Mucosa of stomach (tissue), 1 donor: ENCODE measurements at regions not wholly inside any gene's neighbourhood (a gene's known extent, or its start where the extent isn't known, plus 50 kb on each side); places are given as distances from the start of the nearest gene placed in this dataset.

Experiments
- H3K27me3 ChIP-seq: one replicate; pipeline ENCODE4 v1.7.0; 2013; ENCODE audit warnings: mild to moderate bottlenecking, low read length; ENCODE audit not compliant: control insufficient read depth, insufficient read depth
- H3K36me3 ChIP-seq: one replicate; pipeline ENCODE4 v1.7.0; 2013; ENCODE audit warnings: low read length; ENCODE audit not compliant: control insufficient read depth, insufficient read depth
- H3K4me1 ChIP-seq: one replicate; pipeline ENCODE4 v1.7.0; 2013; ENCODE audit warnings: mild to moderate bottlenecking, low read length; ENCODE audit not compliant: control insufficient read depth, insufficient read depth
- H3K4me3 ChIP-seq: one replicate; pipeline ENCODE4 v1.7.0; 2013; ENCODE audit warnings: low read length
- H3K9ac ChIP-seq: one replicate; pipeline ENCODE4 v1.7.0; 2013; ENCODE audit warnings: mild to moderate bottlenecking, low read length, moderate library complexity
- H3K9me3 ChIP-seq: one replicate; pipeline ENCODE4 v1.7.0; 2013; ENCODE audit warnings: mild to moderate bottlenecking, low read length, moderate library complexity; ENCODE audit not compliant: control insufficient read depth
- donor health status: Pancreatic carcinoma.

- no peaks in the 10 kb centered on the region for H3K4me1 ChIP-seq
- H3K27me3 ChIP-seq = no peaks in the 10 kb centered on the region
- H3K9me3 ChIP-seq = no peaks in the 10 kb centered on the region
- H3K36me3 ChIP-seq = no peaks in the 10 kb centered on the region
- H3K9ac ChIP-seq = no peak overlapping the region
- no peak overlapping the region for H3K4me3 ChIP-seq
Measured at GRCh38 chr2:129585760-129586159, 393.7 kb upstream of the RAB6C start.

DNA sequence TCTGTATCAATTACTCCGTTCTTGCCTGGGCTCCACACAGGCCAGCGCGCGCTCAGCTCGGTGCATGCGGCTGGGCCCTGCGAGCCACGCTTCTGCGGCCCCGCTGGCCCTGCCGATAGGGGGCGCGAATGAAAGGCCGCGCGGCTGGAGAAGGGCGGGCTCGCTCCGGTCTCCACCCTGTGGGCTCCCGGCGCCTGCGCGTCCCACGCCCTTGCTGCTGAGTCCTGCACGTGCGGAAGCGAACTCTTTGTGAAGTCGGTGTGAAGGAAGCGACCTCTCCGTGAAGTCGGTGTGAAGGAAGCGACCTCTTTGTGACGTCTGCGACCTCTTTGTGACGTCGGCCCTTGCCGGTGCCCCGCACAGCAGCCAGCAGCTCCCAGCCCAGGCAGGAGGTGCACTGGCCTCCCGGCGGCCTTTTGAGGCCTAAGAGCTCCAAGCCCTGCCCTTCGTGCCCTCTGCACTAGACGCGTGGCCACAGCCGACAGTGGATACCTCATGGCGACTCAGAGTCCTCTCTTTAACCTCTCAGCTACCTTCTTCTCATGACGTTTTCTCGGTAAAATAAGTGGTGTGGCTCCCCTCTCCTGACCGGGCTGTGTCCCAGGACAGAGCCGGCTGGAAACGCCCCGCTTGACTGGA is 391.9 kb upstream of the RAB6C start:
- Histone ChIP-seq H3K9ac (no peak overlapping the region), H3K4me1 (no peaks in the 10 kb centered on the region), H3K9me3 (no peaks in the 10 kb centered on the region), H3K36me3 (no peaks in the 10 kb centered on the region), H3K27me3 (no peaks in the 10 kb centered on the region), H3K4me3 (no peak overlapping the region)

DNA sequence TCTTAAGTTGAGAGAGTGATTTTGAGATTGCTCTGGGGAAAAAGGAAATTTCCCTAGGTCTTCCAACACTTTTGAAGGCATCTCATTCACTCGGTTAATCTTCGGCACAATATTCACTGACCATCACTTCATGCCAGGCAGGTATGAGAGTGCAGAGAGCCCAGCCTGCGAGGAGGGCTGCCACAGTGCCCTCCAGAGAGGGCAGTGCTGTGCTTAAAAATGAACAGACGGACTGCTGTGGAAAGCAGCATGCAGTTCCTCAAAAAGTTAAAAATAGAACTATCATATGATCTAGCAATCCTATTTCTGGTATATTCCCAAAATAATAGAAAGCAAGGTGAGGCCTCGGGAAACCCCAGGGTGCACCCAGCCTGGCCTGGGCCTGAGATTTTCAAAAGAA is 374.9 kb upstream of the RAB6C start:
- no peak overlapping the region for H3K4me3 ChIP-seq
- no peaks in the 10 kb centered on the region for H3K27me3 ChIP-seq
- no peaks in the 10 kb centered on the region for H3K36me3 ChIP-seq

GRCh38 chr2:129605646-129606045 is 373.8 kb upstream of the RAB6C start:
- Histone ChIP-seq H3K9me3 (no peaks in the 10 kb centered on the region), H3K27me3 (no peaks in the 10 kb centered on the region), H3K36me3 (no peaks in the 10 kb centered on the region), H3K9ac (no peak overlapping the region), H3K4me3 (no peak overlapping the region), H3K4me1 (no peaks in the 10 kb centered on the region)

More for the DNA sequence above, 374.9 kb upstream of the RAB6C start:
- Histone ChIP-seq H3K4me1 (no peaks in the 10 kb centered on the region), H3K9me3 (no peaks in the 10 kb centered on the region), H3K9ac (no peak overlapping the region)

GRCh38 chr2:129606496-129607270 is 372.8 kb upstream of the RAB6C start:
- Histone ChIP-seq H3K36me3 (no peaks in the 10 kb centered on the region), H3K9ac (no peak overlapping the region), H3K27me3 (no peaks in the 10 kb centered on the region), H3K9me3 (no peaks in the 10 kb centered on the region), H3K4me3 (no peak overlapping the region), H3K4me1 (no peaks in the 10 kb centered on the region)

DNA sequence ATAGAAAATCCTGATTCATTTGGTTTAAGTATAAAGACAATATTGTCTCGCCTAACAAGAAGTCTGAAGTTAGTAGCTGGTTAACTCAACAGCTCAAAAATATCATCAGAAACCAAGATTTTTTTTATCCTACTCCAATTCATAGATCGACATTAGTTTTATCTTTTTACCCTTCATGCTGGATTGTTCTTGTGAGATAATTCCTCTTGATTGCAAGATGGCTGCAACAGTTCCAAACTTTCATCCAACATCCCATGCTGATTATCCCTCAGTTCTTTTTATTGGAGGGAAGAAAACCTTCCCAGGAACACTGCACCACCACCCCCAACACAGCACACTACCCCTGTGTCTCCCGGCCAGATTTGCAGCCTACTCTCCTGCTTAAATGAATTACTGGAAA is 370.2 kb upstream of the RAB6C start:
- H3K27me3 ChIP-seq = no peaks in the 10 kb centered on the region
- no peaks in the 10 kb centered on the region for H3K9me3 ChIP-seq
- no peak overlapping the region for H3K9ac ChIP-seq
- no peak overlapping the region for H3K4me3 ChIP-seq
- no peaks in the 10 kb centered on the region for H3K36me3 ChIP-seq
- no peaks in the 10 kb centered on the region for H3K4me1 ChIP-seq

GRCh38 chr2:129610766-129611165 is 368.7 kb upstream of the RAB6C start:
- Histone ChIP-seq H3K9me3 (no peaks in the 10 kb centered on the region), H3K9ac (no peak overlapping the region), H3K36me3 (no peaks in the 10 kb centered on the region)

GRCh38 chr2:129611471-129611870 is 368.0 kb upstream of the RAB6C start:
- no peaks in the 10 kb centered on the region for H3K9me3 ChIP-seq
- H3K27me3 ChIP-seq = no peaks in the 10 kb centered on the region
- no peak overlapping the region for H3K9ac ChIP-seq
- H3K4me1 ChIP-seq = no peaks in the 10 kb centered on the region
- no peak overlapping the region for H3K4me3 ChIP-seq
- no peaks in the 10 kb centered on the region for H3K36me3 ChIP-seq

More at GRCh38 chr2:129610766-129611165, 368.7 kb upstream of the RAB6C start:
- Histone ChIP-seq H3K4me1 (no peaks in the 10 kb centered on the region), H3K4me3 (no peak overlapping the region), H3K27me3 (no peaks in the 10 kb centered on the region)

DNA sequence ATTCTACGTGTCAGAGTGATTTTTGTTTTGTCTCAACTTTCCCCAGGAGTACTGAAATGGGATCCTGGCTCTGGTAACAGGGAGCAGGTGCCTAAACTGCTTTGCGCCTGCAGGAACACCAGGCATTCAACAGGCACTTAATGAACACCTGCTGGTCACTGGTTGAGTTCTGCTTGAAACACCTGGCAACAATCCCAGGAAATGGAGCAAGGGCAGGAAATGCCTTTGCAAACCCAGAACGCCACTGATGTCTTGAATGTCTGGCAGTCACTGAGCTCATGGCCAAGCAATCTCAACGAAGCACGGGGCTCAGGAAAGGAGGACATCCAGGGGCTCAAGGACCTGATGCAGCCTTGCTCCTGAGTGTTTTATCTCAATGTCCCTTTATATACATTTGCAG is 360.0 kb upstream of the RAB6C start:
- Histone ChIP-seq H3K27me3 (no peaks in the 10 kb centered on the region), H3K4me1 (no peaks in the 10 kb centered on the region), H3K36me3 (no peaks in the 10 kb centered on the region), H3K4me3 (no peak overlapping the region), H3K9ac (no peak overlapping the region), H3K9me3 (no peaks in the 10 kb centered on the region)

GRCh38 chr2:129620411-129620810 is 359.1 kb upstream of the RAB6C start:
- H3K4me3 ChIP-seq = no peak overlapping the region
- no peak overlapping the region for H3K9ac ChIP-seq
- H3K9me3 ChIP-seq = no peaks in the 10 kb centered on the region
- H3K36me3 ChIP-seq = no peaks in the 10 kb centered on the region
- no peaks in the 10 kb centered on the region for H3K27me3 ChIP-seq
- no peaks in the 10 kb centered on the region for H3K4me1 ChIP-seq

DNA sequence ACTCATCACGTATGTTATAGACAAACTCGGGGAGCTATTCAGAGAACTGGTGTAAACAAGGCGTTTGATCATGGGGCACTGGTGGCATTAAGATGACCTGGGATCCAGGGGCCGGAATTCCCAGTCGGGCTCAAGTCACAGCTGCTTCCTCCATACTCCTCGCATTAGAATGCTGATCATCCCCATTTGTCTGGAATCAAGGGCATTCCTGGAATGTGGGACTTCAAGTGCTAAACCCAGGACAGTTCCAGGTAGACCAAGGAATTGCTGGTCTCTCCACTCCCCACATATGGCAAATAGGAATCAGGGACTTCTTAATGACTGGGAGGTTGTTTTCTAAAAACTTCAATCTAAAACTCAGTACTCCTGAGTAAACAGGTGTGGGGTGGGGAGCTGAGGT is 355.7 kb upstream of the RAB6C start:
- Histone ChIP-seq H3K36me3 (no peaks in the 10 kb centered on the region), H3K27me3 (no peaks in the 10 kb centered on the region), H3K9me3 (no peaks in the 10 kb centered on the region), H3K4me1 (no peaks in the 10 kb centered on the region), H3K4me3 (no peak overlapping the region), H3K9ac (no peak overlapping the region)

DNA sequence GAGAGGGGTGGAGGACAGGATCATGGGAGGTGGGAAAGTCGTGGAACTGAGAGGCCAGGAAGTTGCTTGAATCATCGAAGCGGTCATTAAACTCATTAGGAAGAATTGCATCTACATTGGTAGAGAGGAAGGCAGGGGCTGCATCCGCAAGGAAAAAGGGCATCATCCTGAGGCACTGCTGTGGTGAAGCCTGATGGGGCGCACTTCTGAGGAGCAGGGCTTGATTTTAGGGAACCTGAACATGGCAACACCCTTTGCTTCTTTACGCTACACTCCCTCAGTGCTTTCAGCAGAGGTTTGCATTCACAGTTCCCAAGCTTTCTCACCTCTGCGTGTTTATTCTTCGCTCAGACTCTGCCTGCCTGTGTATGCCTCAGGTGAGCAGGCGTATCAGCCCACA is 352.0 kb upstream of the RAB6C start:
- no peaks in the 10 kb centered on the region for H3K27me3 ChIP-seq
- no peak overlapping the region for H3K9ac ChIP-seq
- H3K9me3 ChIP-seq = no peaks in the 10 kb centered on the region
- H3K36me3 ChIP-seq = no peaks in the 10 kb centered on the region
- no peak overlapping the region for H3K4me3 ChIP-seq
- H3K4me1 ChIP-seq = no peaks in the 10 kb centered on the region
